GM23338 (cell line): ENCODE measurements at regions not wholly inside any gene's neighbourhood (a gene's known extent, or its start where the extent isn't known, plus 50 kb on each side); places are given as distances from the start of the nearest gene placed in this dataset.

Experiments used
- ATAC-seq: fragments of 200-7000 bp; cut with Tn5 transposase; 3 replicates; pipeline ENCODE4 v1.9.1; 2020
- DNase-seq: peaks from one replicate; pipeline ENCODE4 v3.0.0-alpha.2; 2015; ENCODE audit warnings: low spot score
- H2AFZ ChIP-seq: fragments of 200-600 bp; sonication (generic); 2 replicates; pipeline ENCODE4 v1.8.0; 2016; ENCODE audit warnings: antibody characterized with exemption, mild to moderate bottlenecking, moderate library complexity
- H3F3A ChIP-seq: fragments of 200-600 bp; sonication (generic); replicated peaks from 2 replicates; pipeline ENCODE4 v1.8.0; 2017; ENCODE audit warnings: antibody characterized with exemption, mixed run types, low read depth
- H3K27ac ChIP-seq: fragments of 200-600 bp; sonication (generic); 2 replicates; pipeline ENCODE4 v1.6.1; 2016; ENCODE audit warnings: low read depth
- H3K27me3 ChIP-seq: fragments of 200-600 bp; sonication (generic); 2 replicates; pipeline ENCODE4 v1.8.0; 2016; ENCODE audit warnings: mild to moderate bottlenecking, mixed run types, moderate library complexity; ENCODE audit not compliant: insufficient read depth
- H3K36me3 ChIP-seq: fragments of 200-600 bp; sonication (generic); 2 replicates; pipeline ENCODE4 v1.8.0; 2016; ENCODE audit warnings: mild to moderate bottlenecking; ENCODE audit not compliant: insufficient read depth
- H3K4me1 ChIP-seq: fragments of 200-600 bp; sonication (generic); 2 replicates; pipeline ENCODE4 v1.8.0; 2016; ENCODE audit warnings: mild to moderate bottlenecking, moderate library complexity; ENCODE audit not compliant: insufficient read depth
- H3K4me2 ChIP-seq: fragments of 200-600 bp; sonication (generic); 2 replicates; pipeline ENCODE4 v1.7.1; 2017; ENCODE audit warnings: mixed run types
- H3K4me3 ChIP-seq: fragments of 200-600 bp; sonication (generic); 2 replicates; pipeline ENCODE4 v1.6.1; 2016; ENCODE audit warnings: mixed run types
- H3K79me2 ChIP-seq: fragments of 200-600 bp; sonication (generic); replicated peaks from 2 replicates; pipeline ENCODE4 v1.8.0; 2017; ENCODE audit warnings: mild to moderate bottlenecking; ENCODE audit not compliant: insufficient read depth
- H3K9me2 ChIP-seq: fragments of 200-600 bp; sonication (generic); 2 replicates; pipeline ENCODE4 v1.8.0; 2017; ENCODE audit not compliant: insufficient read depth
- H4K20me1 ChIP-seq: fragments of 200-600 bp; sonication (generic); replicated peaks from 2 replicates; pipeline ENCODE4 v1.8.0; 2017; ENCODE audit warnings: mild to moderate bottlenecking; ENCODE audit not compliant: insufficient read depth
- H3K27ac Mint-ChIP-seq: 2 replicates; pipeline ENCODE4 v1.8.0; 2020; ENCODE audit warnings: inconsistent platforms, mild to moderate bottlenecking, moderate library complexity, mixed read lengths
- H3K27me3 Mint-ChIP-seq: 3 replicates; pipeline ENCODE4 v1.8.0; 2022; ENCODE audit warnings: low read depth, mild to moderate bottlenecking, moderate library complexity, mixed read lengths, inconsistent platforms; ENCODE audit not compliant: insufficient read depth, poor library complexity
- H3K36me3 Mint-ChIP-seq: 3 replicates; pipeline ENCODE4 v1.8.0; 2021; ENCODE audit warnings: low read depth, mild to moderate bottlenecking, inconsistent platforms, moderate library complexity, mixed read lengths
- H3K4me1 Mint-ChIP-seq: 3 replicates; pipeline ENCODE4 v1.8.0; 2020; ENCODE audit warnings: mild to moderate bottlenecking, inconsistent platforms, mixed read lengths
- H3K4me3 Mint-ChIP-seq: 3 replicates; pipeline ENCODE4 v1.8.0; 2021; ENCODE audit warnings: moderate library complexity, mild to moderate bottlenecking, inconsistent platforms, mixed read lengths
- H3K9me3 Mint-ChIP-seq: 3 replicates; pipeline ENCODE4 v1.8.0; 2020; ENCODE audit warnings: moderate library complexity, mild to moderate bottlenecking, inconsistent platforms, mixed read lengths
- ETS1 ChIP-seq: IDR thresholded peaks from 2 replicates; pipeline ENCODE4 v1.6.1; 2016; ENCODE audit warnings: antibody characterized with exemption
- EZH2 ChIP-seq: fragments of 200-600 bp; sonication (generic); IDR thresholded peaks from one replicate; pipeline ENCODE4 v1.8.0; 2017; ENCODE audit warnings: antibody characterized with exemption, mild to moderate bottlenecking, low read depth; ENCODE audit not compliant: unreplicated experiment
- EZH2phosphoT487 ChIP-seq: fragments of 200-600 bp; sonication (generic); IDR thresholded peaks from one replicate; pipeline ENCODE4 v1.8.1; 2018; ENCODE audit warnings: antibody characterized with exemption; ENCODE audit not compliant: unreplicated experiment
- NANOG ChIP-seq: IDR thresholded peaks from 2 replicates; pipeline ENCODE4 v1.6.1; 2016; ENCODE audit warnings: antibody characterized with exemption, borderline replicate concordance
- REST ChIP-seq: IDR thresholded peaks from one replicate; pipeline ENCODE4 v1.6.1; 2018; ENCODE audit warnings: antibody characterized with exemption; ENCODE audit not compliant: unreplicated experiment
- STAT1 ChIP-seq: IDR thresholded peaks from one replicate; pipeline ENCODE4 v1.6.1; 2016; ENCODE audit warnings: antibody characterized with exemption; ENCODE audit not compliant: unreplicated experiment
- ZNF114 ChIP-seq: fragments of 250-450 bp; sonication (Bioruptor Pico); IDR thresholded peaks from 2 replicates; pipeline ENCODE4 v1.5.0; 2020; ENCODE audit warnings: mild to moderate bottlenecking, moderate library complexity
- ZNF331 ChIP-seq: fragments of 250-450 bp; sonication (Bioruptor Pico); IDR thresholded peaks from 2 replicates; pipeline ENCODE4 v1.5.0; 2020; ENCODE audit warnings: low read depth, mild to moderate bottlenecking, moderate library complexity
- ZNF462 ChIP-seq: fragments of 250-450 bp; sonication (Bioruptor Pico); IDR thresholded peaks from 2 replicates; pipeline ENCODE4 v1.5.0; 2020; ENCODE audit warnings: mild to moderate bottlenecking, moderate library complexity

DNA sequence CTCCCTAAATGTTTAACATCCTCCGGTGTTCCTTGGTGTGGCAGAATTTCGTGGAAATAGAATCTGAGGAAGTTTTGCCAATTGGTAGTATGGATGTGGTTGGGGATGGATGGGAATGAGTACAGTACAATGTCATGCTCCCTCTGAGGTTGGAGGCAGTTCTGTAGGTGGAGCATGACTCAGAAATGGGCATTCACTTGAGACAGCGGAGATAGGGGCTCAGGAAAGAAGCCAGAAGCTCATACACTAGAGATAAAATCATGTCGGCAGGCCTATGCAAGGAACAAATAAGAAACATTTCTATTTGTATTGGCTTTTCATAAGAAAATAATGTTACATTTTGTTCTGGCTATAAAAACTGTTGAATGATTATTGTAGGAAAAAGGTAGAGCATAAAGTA, 196.0 kb downstream of the URB2 start:
- no peak overlapping the region for H3K27ac ChIP-seq
- H3K79me2 ChIP-seq = no peaks in the 10 kb centered on the region
- peaks cover 15% of the 10 kb centered on the region; the same call in 1 of the 2 replicates for H3K36me3 ChIP-seq
- peaks cover 24% of the 10 kb centered on the region; the same call in 1 of the 2 replicates for H3K9me2 ChIP-seq
- Mint-ChIP-seq H3K4me1 (no peaks in the 10 kb centered on the region), H3K4me3 (no peak overlapping the region), H3K27ac (no peak overlapping the region), H3K36me3 (peaks cover 10% of the 10 kb centered on the region; the same call in 1 of the 3 replicates), H3K27me3 (peaks cover 3% of the 10 kb centered on the region), H3K9me3 (peaks cover 32% of the 10 kb centered on the region)
- no peak for TF ChIP-seq ZNF114 (CRISPR knock-in tag)
- ATAC-seq (no peak), DNase-seq (no peak)
- no peaks in the 10 kb centered on the region for H3K4me1 ChIP-seq
- no peak overlapping the region for H2AFZ ChIP-seq
- no peak overlapping the region for H3K4me2 ChIP-seq
- H3K4me3 ChIP-seq = no peak overlapping the region
- H4K20me1 ChIP-seq = no peaks in the 10 kb centered on the region
- no peaks in the 10 kb centered on the region for H3F3A ChIP-seq
- H3K27me3 ChIP-seq = no peaks in the 10 kb centered on the region

DNA sequence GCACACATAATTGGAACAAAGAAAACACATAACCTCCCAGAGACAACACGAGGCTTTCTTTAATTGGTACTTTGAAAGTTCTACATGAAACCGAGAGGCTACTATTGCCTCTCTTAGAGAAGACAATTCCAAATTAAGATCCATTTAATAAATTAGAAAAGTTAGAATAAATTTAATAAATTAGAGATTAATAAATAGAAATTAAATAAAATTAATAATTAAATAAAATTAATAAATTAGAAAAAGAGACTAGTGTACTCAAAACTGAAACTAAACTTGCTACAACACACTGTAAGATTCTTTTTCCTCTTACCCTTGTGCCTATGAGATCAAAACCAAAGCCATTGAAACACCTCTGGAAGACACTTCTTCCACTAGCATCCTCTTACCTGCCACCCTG, 199.0 kb downstream of the URB2 start:
- Histone ChIP-seq H3K79me2 (no peaks in the 10 kb centered on the region), H2AFZ (no peak overlapping the region), H3K27ac (no peak overlapping the region), H3K9me2 (peaks cover 19% of the 10 kb centered on the region; the same call in 1 of the 2 replicates), H3F3A (no peaks in the 10 kb centered on the region), H3K4me3 (no peak overlapping the region), H3K4me1 (no peaks in the 10 kb centered on the region), H4K20me1 (no peaks in the 10 kb centered on the region), H3K4me2 (no peak overlapping the region), H3K27me3 (no peaks in the 10 kb centered on the region), H3K36me3 (no peaks in the 10 kb centered on the region)
- Mint-ChIP-seq H3K27ac (no peak overlapping the region), H3K9me3 (peaks cover 11% of the 10 kb centered on the region; the same call in 2 of the 3 replicates), H3K27me3 (peaks cover 1% of the 10 kb centered on the region), H3K4me1 (no peaks in the 10 kb centered on the region), H3K36me3 (0 out of 3 replicates have a peak, but pooled peaks cover 3% of the 10 kb centered on the region), H3K4me3 (no peak overlapping the region)
- ATAC-seq (no peak), DNase-seq (no peak)
- TF ChIP-seq EZH2 (no peak), STAT1 (no peak), NANOG (no peak), ZNF114 (CRISPR knock-in tag) (no peak), ETS1 (no peak), ZNF331 (CRISPR knock-in tag) (no peak), REST (no peak), EZH2phosphoT487 (no peak), ZNF462 (no peak)
